Fibroblast of lung (primary cell): ENCODE measurements at regions not wholly inside any gene's neighbourhood (a gene's known extent, or its start where the extent isn't known, plus 50 kb on each side); places are given as distances from the start of the nearest gene placed in this dataset.
"Not testable (repeated sequence)": the region's sequence is repeated elsewhere in the genome, so short reads cannot be mapped to it uniquely, and the experiment has no call there.

ENCODE experiments used
- CTCF ChIP-seq, 2 donors: IDR thresholded peaks in 1 of 2; conservative IDR thresholded peaks in 1 of 2; 1 replicate in 1 of 2; 2 replicates in 1 of 2; pipeline ENCODE4 v1.5.1; 2011 to 2012; ENCODE audit warnings: low read length in 2 of 2, control low read depth in 1 of 2, inconsistent platforms in 1 of 2, low read depth in 1 of 2, mild to moderate bottlenecking in 1 of 2
- EZH2 ChIP-seq: IDR thresholded peaks from 2 replicates; pipeline ENCODE4 v1.5.1; 2012; ENCODE audit warnings: low read length, control low read depth, mild to moderate bottlenecking; ENCODE audit errors: missing control alignments

DNA sequence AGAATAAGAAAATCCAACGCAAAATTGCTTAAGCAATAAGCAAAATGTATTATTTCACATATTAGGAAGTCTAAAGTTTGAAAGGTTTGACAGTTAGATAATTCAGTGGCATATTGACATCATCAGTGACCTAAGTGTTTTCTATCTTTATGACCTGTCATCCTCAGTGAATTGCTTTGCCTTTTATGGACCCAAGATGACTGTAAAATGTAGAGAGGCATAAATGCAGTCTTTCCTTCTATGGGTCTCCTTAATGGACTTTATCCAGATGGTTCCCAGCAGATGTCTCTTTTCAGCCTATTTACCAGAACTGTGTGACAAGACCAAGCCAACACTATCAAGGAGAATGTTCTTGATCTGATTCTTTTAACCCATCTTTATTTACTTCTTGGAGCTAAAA is 192.9 kb downstream of the SPDYE17 start:
- TF ChIP-seq CTCF (conservative IDR thresholded peaks at IDR 0.05 in 1 of 2, IDR thresholded peaks at IDR 0.05 in 1 of 2; ENCODE audit: low read depth in 1 of 2, low read length in 2 of 2); EZH2: not testable (repeated sequence)
